ENCODE measurements at regions not wholly inside any gene's neighbourhood (a gene's known extent, or its start where the extent isn't known, plus 50 kb on each side); places are given as distances from the start of the nearest gene placed in this dataset.

DNA sequence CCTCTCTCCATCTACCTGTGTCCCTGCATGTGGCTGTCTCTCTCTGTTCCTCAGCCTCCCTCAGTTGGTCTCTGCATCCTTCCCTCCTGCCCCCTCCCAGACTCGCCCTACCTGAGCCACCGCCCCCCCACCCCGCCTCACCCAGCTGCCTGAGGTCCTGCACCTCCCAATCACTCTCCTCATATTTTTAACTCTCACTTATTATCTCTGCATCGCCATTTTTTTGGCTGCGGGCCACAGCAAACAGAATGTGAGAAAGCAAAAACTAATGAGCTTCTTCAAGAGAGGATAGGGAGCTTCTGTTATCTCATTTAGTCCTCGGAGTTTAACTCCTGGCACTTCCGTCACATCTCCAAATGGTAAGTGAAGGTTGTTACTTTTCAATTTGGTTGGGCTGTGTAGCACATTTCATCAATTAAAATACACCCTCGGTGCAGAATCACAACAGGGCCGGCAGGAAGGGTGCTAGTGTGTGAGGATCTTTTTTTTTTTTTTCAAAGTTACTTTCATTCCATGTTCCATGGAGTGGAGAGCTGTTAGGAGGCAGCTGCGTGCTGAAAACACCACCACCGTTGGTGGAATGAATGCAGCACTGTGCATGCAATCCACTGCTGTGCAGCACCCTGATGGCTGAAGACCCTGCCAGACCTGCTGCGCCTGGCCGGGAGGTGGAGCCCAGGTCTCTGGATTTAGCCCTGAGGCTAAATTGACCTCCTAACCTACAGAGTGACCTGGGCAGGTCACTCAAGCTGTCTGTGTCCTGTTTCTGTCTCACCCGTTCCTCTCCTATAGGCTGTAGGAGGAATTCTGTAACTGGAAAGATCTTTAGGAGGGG is 157.2 kb upstream of the NFIA start:
- H3K27ac ChIP-seq (ENCODE audit: low read depth in 1 of 2, low read length in 1 of 2): no peak overlapping the region
- H3K4me1 ChIP-seq (ENCODE audit: control insufficient read depth in 2 of 2, insufficient read depth in 2 of 2, low read length in 2 of 2): no peaks in the 10 kb centered on the region
- no peaks in the 10 kb centered on the region for H3K9me3 ChIP-seq (ENCODE audit: control insufficient read depth in 2 of 2, insufficient read depth in 1 of 2, low read length in 1 of 2)
- DNase-seq (ENCODE audit: low read depth in 6 of 9, low spot score in 9 of 9): no peak
- H3K4me3 ChIP-seq (ENCODE audit: low read length in 2 of 2): no peak overlapping the region
- no peaks in the 10 kb centered on the region for H3K27me3 ChIP-seq (ENCODE audit: control insufficient read depth in 2 of 2, insufficient read depth in 1 of 2, low read length in 1 of 2)
- WGBS: 87% methylated on average over 14 of the region's 14 CpGs
- H3K36me3 ChIP-seq (ENCODE audit: control insufficient read depth in 2 of 2, insufficient read depth in 2 of 2, low read length in 1 of 2): no peaks in the 10 kb centered on the region

DNA sequence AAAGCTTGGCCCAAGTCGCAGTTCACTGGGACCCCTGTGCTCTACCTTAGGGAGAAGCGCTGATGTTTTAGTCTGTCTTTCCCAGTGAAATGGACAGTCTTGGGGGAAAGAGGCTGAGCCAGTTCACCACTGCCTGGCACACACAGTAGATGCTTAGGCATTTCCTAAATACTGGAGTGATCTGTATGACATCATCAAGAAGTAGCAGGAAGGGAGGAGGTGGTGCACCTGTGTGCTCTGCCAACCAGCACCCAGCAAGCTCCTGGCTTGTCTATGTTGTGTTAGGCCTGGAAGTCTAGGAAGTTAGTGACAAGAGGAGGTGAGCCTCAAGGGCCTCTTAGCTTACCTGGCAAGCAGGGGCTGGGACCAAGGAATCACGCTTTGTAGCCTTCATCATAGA is 158.2 kb upstream of the NFIA start:
- over 99% methylated on average over 3 of the region's 3 CpGs for WGBS
- H3K4me1 ChIP-seq (ENCODE audit: control insufficient read depth in 2 of 2, insufficient read depth in 2 of 2, low read length in 2 of 2): no peaks in the 10 kb centered on the region
- DNase-seq (ENCODE audit: low read depth in 6 of 9, low spot score in 9 of 9): no peak
- no peaks in the 10 kb centered on the region for H3K27me3 ChIP-seq (ENCODE audit: control insufficient read depth in 2 of 2, insufficient read depth in 1 of 2, low read length in 1 of 2)
- no peak overlapping the region for H3K4me3 ChIP-seq (ENCODE audit: low read length in 2 of 2)
- H3K27ac ChIP-seq (ENCODE audit: low read depth in 1 of 2, low read length in 1 of 2): no peak overlapping the region
- no peaks in the 10 kb centered on the region for H3K9me3 ChIP-seq (ENCODE audit: control insufficient read depth in 2 of 2, insufficient read depth in 1 of 2, low read length in 1 of 2)
- H3K36me3 ChIP-seq (ENCODE audit: control insufficient read depth in 2 of 2, insufficient read depth in 2 of 2, low read length in 1 of 2): no peaks in the 10 kb centered on the region

DNA sequence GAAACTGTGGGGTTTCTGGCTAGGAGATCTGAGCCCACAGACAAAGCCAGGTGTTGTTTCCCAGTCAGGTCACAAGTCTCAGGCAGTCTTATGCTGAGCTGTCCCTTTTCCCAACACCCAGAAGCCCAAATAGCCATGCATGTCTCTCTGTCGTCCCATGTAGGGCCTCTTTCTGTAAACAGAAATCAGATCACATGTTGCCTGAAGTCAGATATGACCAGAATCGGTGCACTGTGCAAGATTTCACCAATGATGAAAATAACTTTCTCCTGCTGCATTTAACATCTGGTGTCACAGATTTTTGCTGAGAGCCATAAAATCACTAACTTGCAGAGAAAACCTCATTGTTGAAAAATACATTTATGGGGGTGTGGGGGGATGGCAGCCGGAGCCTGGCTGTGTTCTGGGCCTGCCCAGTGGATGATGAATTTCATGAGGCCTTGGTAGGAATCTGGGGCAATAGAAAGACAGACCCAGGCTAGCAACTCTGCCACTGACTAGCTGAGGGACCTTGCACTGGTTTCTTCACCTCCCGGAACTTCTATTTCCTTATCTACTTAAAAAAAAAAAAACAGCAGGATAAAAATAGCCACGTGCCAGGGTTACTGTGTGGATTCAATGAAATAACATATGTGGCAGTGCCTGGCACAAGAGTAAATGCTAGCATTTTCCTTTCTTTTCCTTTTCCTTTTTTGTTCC is 158.8 kb upstream of the NFIA start:
- 67% methylated on average over 5 of the region's 5 CpGs for WGBS
- no peak for DNase-seq (ENCODE audit: low read depth in 6 of 9, low spot score in 9 of 9)
- Histone ChIP-seq H3K27me3 (ENCODE audit: control insufficient read depth in 2 of 2, insufficient read depth in 1 of 2, low read length in 1 of 2) (no peaks in the 10 kb centered on the region), H3K4me1 (ENCODE audit: control insufficient read depth in 2 of 2, insufficient read depth in 2 of 2, low read length in 2 of 2) (no peaks in the 10 kb centered on the region), H3K9me3 (ENCODE audit: control insufficient read depth in 2 of 2, insufficient read depth in 1 of 2, low read length in 1 of 2) (no peaks in the 10 kb centered on the region), H3K27ac (ENCODE audit: low read depth in 1 of 2, low read length in 1 of 2) (no peak overlapping the region), H3K4me3 (ENCODE audit: low read length in 2 of 2) (no peak overlapping the region), H3K36me3 (ENCODE audit: control insufficient read depth in 2 of 2, insufficient read depth in 2 of 2, low read length in 1 of 2) (no peaks in the 10 kb centered on the region)

DNA sequence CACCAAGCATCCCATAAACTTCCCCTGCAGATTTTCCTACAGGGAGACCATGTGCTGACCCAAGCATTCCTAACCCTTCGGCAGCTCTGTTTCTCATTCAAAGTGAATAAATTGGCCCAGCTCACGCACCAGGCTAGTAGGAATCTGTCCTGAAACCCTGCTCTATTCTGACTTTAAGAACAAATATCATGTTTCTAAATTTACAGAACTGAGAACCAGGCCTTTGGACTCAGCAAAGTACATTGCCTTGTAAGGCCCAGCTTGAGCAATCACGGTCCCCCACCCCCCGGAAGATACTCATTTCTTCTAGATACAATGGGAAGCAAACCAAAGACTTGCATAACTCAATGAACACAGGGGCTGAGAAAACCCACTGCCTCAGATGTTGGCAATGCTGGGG is 160.1 kb upstream of the NFIA start:
- no peak for DNase-seq (ENCODE audit: low read depth in 6 of 9, low spot score in 9 of 9)

DNA sequence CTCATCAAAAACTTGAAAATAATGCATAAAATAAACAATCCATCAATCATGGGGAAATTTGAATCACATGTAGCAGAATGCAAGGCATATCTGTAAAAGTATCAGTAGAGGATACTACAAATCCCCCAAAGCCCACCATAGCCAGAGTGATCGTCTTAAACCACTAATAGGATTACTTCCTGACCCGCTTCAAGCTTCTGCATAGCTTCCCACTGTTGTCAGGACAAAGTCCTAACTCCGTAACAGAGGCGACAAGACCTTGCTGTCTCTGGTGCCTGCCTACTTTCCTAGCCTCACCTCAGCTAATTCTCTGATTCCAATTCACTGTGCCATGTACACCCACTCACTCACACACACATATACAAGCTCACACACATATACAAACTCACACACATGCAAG is 161.2 kb upstream of the NFIA start:
- Histone ChIP-seq H3K4me3 (ENCODE audit: low read length in 2 of 2) (no peak overlapping the region), H3K27ac (ENCODE audit: low read depth in 1 of 2, low read length in 1 of 2) (no peak overlapping the region)
- 95% methylated on average over 4 of the region's 4 CpGs for WGBS

More for the DNA sequence above, 160.1 kb upstream of the NFIA start:
- 91% methylated on average over 4 of the region's 4 CpGs for WGBS
- Histone ChIP-seq H3K27ac (ENCODE audit: low read depth in 1 of 2, low read length in 1 of 2) (no peak overlapping the region), H3K4me3 (ENCODE audit: low read length in 2 of 2) (no peak overlapping the region), H3K36me3 (ENCODE audit: control insufficient read depth in 2 of 2, insufficient read depth in 2 of 2, low read length in 1 of 2) (no peaks in the 10 kb centered on the region), H3K4me1 (ENCODE audit: control insufficient read depth in 2 of 2, insufficient read depth in 2 of 2, low read length in 2 of 2) (no peaks in the 10 kb centered on the region), H3K27me3 (ENCODE audit: control insufficient read depth in 2 of 2, insufficient read depth in 1 of 2, low read length in 1 of 2) (no peaks in the 10 kb centered on the region), H3K9me3 (ENCODE audit: control insufficient read depth in 2 of 2, insufficient read depth in 1 of 2, low read length in 1 of 2) (no peaks in the 10 kb centered on the region)

DNA sequence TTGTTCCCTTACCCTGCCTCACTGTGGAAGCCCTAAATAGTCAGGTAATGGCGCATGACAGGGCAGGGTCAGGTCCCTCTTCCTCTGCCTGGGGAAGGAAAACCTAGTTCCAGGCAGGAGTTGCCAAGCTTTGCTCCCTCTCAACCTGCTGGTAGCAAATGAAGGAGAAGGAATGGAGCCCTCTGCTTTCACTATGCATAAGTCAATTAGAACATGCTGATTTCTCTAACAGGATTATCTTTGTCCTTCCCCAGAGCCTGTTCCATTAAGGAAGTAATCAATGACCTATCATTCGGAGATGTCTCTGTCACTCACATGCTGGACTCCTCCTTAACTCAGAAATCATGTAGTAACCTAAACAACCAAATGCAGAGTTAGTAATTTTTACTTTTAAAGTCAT is 161.8 kb upstream of the NFIA start:
- Histone ChIP-seq H3K36me3 (ENCODE audit: control insufficient read depth in 2 of 2, insufficient read depth in 2 of 2, low read length in 1 of 2) (no peaks in the 10 kb centered on the region), H3K4me1 (ENCODE audit: control insufficient read depth in 2 of 2, insufficient read depth in 2 of 2, low read length in 2 of 2) (no peaks in the 10 kb centered on the region), H3K27me3 (ENCODE audit: control insufficient read depth in 2 of 2, insufficient read depth in 1 of 2, low read length in 1 of 2) (no peaks in the 10 kb centered on the region), H3K27ac (ENCODE audit: low read depth in 1 of 2, low read length in 1 of 2) (no peak overlapping the region), H3K4me3 (ENCODE audit: low read length in 2 of 2) (no peak overlapping the region), H3K9me3 (ENCODE audit: control insufficient read depth in 2 of 2, insufficient read depth in 1 of 2, low read length in 1 of 2) (no peaks in the 10 kb centered on the region)
- DNase-seq (ENCODE audit: low read depth in 6 of 9, low spot score in 9 of 9): no peak
- WGBS: 96% methylated on average over 2 of the region's 2 CpGs

More for the DNA sequence above, 161.2 kb upstream of the NFIA start:
- H3K36me3 ChIP-seq (ENCODE audit: control insufficient read depth in 2 of 2, insufficient read depth in 2 of 2, low read length in 1 of 2): no peaks in the 10 kb centered on the region
- DNase-seq (ENCODE audit: low read depth in 6 of 9, low spot score in 9 of 9): no peak
- no peaks in the 10 kb centered on the region for H3K27me3 ChIP-seq (ENCODE audit: control insufficient read depth in 2 of 2, insufficient read depth in 1 of 2, low read length in 1 of 2)
- no peaks in the 10 kb centered on the region for H3K9me3 ChIP-seq (ENCODE audit: control insufficient read depth in 2 of 2, insufficient read depth in 1 of 2, low read length in 1 of 2)
- H3K4me1 ChIP-seq (ENCODE audit: control insufficient read depth in 2 of 2, insufficient read depth in 2 of 2, low read length in 2 of 2): no peaks in the 10 kb centered on the region

DNA sequence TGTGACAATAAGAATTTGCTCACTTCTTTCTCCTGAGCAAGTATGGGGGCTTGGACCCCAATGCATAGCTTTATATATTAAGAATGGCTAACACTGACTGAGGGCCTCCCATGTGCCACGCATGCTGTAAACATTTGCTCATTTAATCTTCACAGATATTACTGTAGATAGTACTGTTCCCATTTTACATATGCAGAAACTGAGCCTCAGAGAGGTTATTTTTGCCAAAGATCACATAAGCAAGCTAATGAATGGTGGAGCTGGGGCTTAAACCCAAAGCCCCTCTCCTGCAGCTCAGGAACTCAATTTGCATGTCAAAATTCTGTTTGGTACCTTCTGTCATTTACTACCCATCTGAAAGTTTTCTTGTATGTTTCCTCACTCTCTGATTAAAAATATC is 163.5 kb upstream of the NFIA start:
- no peak overlapping the region for H3K27ac ChIP-seq (ENCODE audit: low read depth in 1 of 2, low read length in 1 of 2)
- 99% methylated on average over 1 of the region's 1 CpG for WGBS
- no peak overlapping the region for H3K4me3 ChIP-seq (ENCODE audit: low read length in 2 of 2)
- no peaks in the 10 kb centered on the region for H3K4me1 ChIP-seq (ENCODE audit: control insufficient read depth in 2 of 2, insufficient read depth in 2 of 2, low read length in 2 of 2)
- no peaks in the 10 kb centered on the region for H3K27me3 ChIP-seq (ENCODE audit: control insufficient read depth in 2 of 2, insufficient read depth in 1 of 2, low read length in 1 of 2)
- no peak for DNase-seq (ENCODE audit: low read depth in 6 of 9, low spot score in 9 of 9)
- H3K9me3 ChIP-seq (ENCODE audit: control insufficient read depth in 2 of 2, insufficient read depth in 1 of 2, low read length in 1 of 2): no peaks in the 10 kb centered on the region
- no peaks in the 10 kb centered on the region for H3K36me3 ChIP-seq (ENCODE audit: control insufficient read depth in 2 of 2, insufficient read depth in 2 of 2, low read length in 1 of 2)

DNA sequence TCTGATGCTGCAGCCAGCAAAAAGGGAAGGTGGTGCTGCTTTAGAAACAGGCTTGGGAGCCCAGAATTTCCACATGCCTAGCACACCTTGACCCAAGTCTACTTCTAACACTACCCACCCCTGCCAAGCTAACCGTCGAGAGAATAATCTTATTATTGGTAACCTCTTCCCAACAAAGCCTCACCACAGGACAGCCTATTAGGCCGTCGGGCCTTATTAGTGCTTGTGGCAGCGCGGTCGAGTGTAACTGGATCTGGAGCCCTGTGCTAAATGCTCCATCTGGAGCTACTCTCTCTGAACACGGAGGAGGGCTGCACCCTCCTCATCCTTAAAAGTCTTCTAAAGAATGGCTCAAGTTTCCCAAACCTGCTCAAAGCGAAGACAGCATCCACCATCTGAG is 165.5 kb upstream of the NFIA start:
- Histone ChIP-seq H3K4me3 (ENCODE audit: low read length in 2 of 2) (no peak overlapping the region), H3K4me1 (ENCODE audit: control insufficient read depth in 2 of 2, insufficient read depth in 2 of 2, low read length in 2 of 2) (no peaks in the 10 kb centered on the region), H3K27me3 (ENCODE audit: control insufficient read depth in 2 of 2, insufficient read depth in 1 of 2, low read length in 1 of 2) (no peaks in the 10 kb centered on the region), H3K9me3 (ENCODE audit: control insufficient read depth in 2 of 2, insufficient read depth in 1 of 2, low read length in 1 of 2) (no peaks in the 10 kb centered on the region), H3K27ac (ENCODE audit: low read depth in 1 of 2, low read length in 1 of 2) (no peak overlapping the region), H3K36me3 (ENCODE audit: control insufficient read depth in 2 of 2, insufficient read depth in 2 of 2, low read length in 1 of 2) (no peaks in the 10 kb centered on the region)
- no peak for DNase-seq (ENCODE audit: low read depth in 6 of 9, low spot score in 9 of 9)
- WGBS: 97% methylated on average over 9 of the region's 9 CpGs

DNA sequence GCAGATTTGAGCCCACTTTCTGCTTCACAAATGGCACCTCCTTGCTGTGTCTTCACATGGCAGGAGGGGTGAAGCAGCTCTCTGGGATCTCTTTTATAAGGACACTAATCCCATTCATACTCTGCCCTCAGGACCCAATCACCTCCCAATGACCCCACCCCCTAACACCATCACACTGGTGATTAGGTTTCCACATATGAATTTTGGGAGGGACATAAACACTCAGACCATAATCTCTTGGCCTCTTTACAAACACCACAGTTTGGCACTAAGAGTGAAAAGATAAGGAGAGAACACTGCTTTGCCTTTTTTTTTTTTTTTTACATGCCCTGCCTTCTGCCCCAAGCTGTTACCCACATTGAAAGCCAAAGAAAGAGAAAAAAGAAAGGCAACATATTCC is 166.2 kb upstream of the NFIA start:
- H3K4me1 ChIP-seq (ENCODE audit: control insufficient read depth in 2 of 2, insufficient read depth in 2 of 2, low read length in 2 of 2): no peaks in the 10 kb centered on the region

More for the DNA sequence above, 166.2 kb upstream of the NFIA start:
- Histone ChIP-seq H3K9me3 (ENCODE audit: control insufficient read depth in 2 of 2, insufficient read depth in 1 of 2, low read length in 1 of 2) (no peaks in the 10 kb centered on the region), H3K4me3 (ENCODE audit: low read length in 2 of 2) (no peak overlapping the region), H3K27ac (ENCODE audit: low read depth in 1 of 2, low read length in 1 of 2) (no peak overlapping the region), H3K36me3 (ENCODE audit: control insufficient read depth in 2 of 2, insufficient read depth in 2 of 2, low read length in 1 of 2) (no peaks in the 10 kb centered on the region), H3K27me3 (ENCODE audit: control insufficient read depth in 2 of 2, insufficient read depth in 1 of 2, low read length in 1 of 2) (no peaks in the 10 kb centered on the region)
- DNase-seq (ENCODE audit: low read depth in 6 of 9, low spot score in 9 of 9): no peak

Data from thymus (tissue), 11 donors.